ENCODE measurements at regions not wholly inside any gene's neighbourhood (a gene's known extent, or its start where the extent isn't known, plus 50 kb on each side); places are given as distances from the start of the nearest gene placed in this dataset.
"Not testable (repeated sequence)": the region's sequence is repeated elsewhere in the genome, so short reads cannot be mapped to it uniquely, and the experiment has no call there.

- DNase-seq (ENCODE audit: low spot score in 2 of 2), result no peak
- H3K27ac ChIP-seq, result no peak overlapping the region
- H3K27me3 ChIP-seq, result no peaks in the 10 kb centered on the region
- no peak overlapping the region for H3K4me3 ChIP-seq
- H3K4me1 ChIP-seq, result no peaks in the 10 kb centered on the region
- H3K9me3 ChIP-seq, result no peaks in the 10 kb centered on the region
- no peak for TF ChIP-seq CTCF (IDR thresholded peaks at IDR 0.05)
- intact Hi-C loops (cut with DNase I), result no loop called here
- no peaks in the 10 kb centered on the region for H3K36me3 ChIP-seq
These were observed 110.9 kb upstream of the DNAJC10 start for GRCh38 chr2:182605166-182605565.

- DNase-seq (ENCODE audit: low spot score in 2 of 2), result no peak
- H3K4me3 ChIP-seq, result no peak overlapping the region
- no peaks in the 10 kb centered on the region for H3K9me3 ChIP-seq
- H3K4me1 ChIP-seq, result no peaks in the 10 kb centered on the region
- TF ChIP-seq CTCF (IDR thresholded peaks at IDR 0.05), result no peak
- no peak overlapping the region for H3K27ac ChIP-seq
- intact Hi-C loops (cut with DNase I), result no loop called here
- H3K27me3 ChIP-seq, result no peaks in the 10 kb centered on the region
- no peaks in the 10 kb centered on the region for H3K36me3 ChIP-seq
These were observed 109.1 kb upstream of the DNAJC10 start for GRCh38 chr2:182606728-182607681.

- Histone ChIP-seq H3K4me1 (no peaks in the 10 kb centered on the region), H3K27me3 (no peaks in the 10 kb centered on the region), H3K4me3 (no peak overlapping the region), H3K27ac (no peak overlapping the region), H3K36me3 (no peaks in the 10 kb centered on the region), H3K9me3 (no peaks in the 10 kb centered on the region)
- TF ChIP-seq CTCF (IDR thresholded peaks at IDR 0.05), result no peak
- intact Hi-C loops (cut with DNase I), result no loop called here
- DNase-seq (ENCODE audit: low spot score in 2 of 2), result no peak
These were observed 107.7 kb upstream of the DNAJC10 start for GRCh38 chr2:182608181-182608845.

GRCh38 chr2:182609005-182609404, 107.1 kb upstream of the DNAJC10 start:
- H3K27me3 ChIP-seq; H3K4me1 ChIP-seq; H3K27ac ChIP-seq; DNase-seq (ENCODE audit: low spot score in 2 of 2); H3K9me3 ChIP-seq; H3K4me3 ChIP-seq; intact Hi-C loops (cut with DNase I); H3K36me3 ChIP-seq: not testable (repeated sequence)

- H3K36me3 ChIP-seq, result no peaks in the 10 kb centered on the region
- DNase-seq (ENCODE audit: low spot score in 2 of 2), result no peak
- H3K4me3 ChIP-seq, result no peak overlapping the region
- no peaks in the 10 kb centered on the region for H3K4me1 ChIP-seq
- intact Hi-C loops (cut with DNase I), result no loop called here
- H3K27ac ChIP-seq, result no peak overlapping the region
- TF ChIP-seq CTCF (IDR thresholded peaks at IDR 0.05), result no peak
- no peaks in the 10 kb centered on the region for H3K27me3 ChIP-seq
- H3K9me3 ChIP-seq, result no peaks in the 10 kb centered on the region
These were observed 105.8 kb upstream of the DNAJC10 start for GRCh38 chr2:182610231-182610630.

- no peaks in the 10 kb centered on the region for H3K4me1 ChIP-seq
- no peaks in the 10 kb centered on the region for H3K36me3 ChIP-seq
- no peak overlapping the region for H3K27ac ChIP-seq
- no peak for TF ChIP-seq CTCF (IDR thresholded peaks at IDR 0.05)
- no peaks in the 10 kb centered on the region for H3K27me3 ChIP-seq
- no peak for DNase-seq (ENCODE audit: low spot score in 2 of 2)
- no peak overlapping the region for H3K4me3 ChIP-seq
- intact Hi-C loops (cut with DNase I), result no loop called here
- H3K9me3 ChIP-seq, result no peaks in the 10 kb centered on the region
These were observed 105.0 kb upstream of the DNAJC10 start for GRCh38 chr2:182611009-182611408.

Data from ascending aorta (tissue), 2 donors.